H9 (cell line): ENCODE measurements at regions not wholly inside any gene's neighbourhood (a gene's known extent, or its start where the extent isn't known, plus 50 kb on each side); places are given as distances from the start of the nearest gene placed in this dataset.

Experiments
- DNase-seq: peaks from one replicate; pipeline ENCODE4 v3.0.0-alpha.2; 2017
- H2AFZ ChIP-seq: one replicate; pipeline ENCODE4 v1.6.1; 2013; ENCODE audit warnings: mild to moderate bottlenecking, low read length, control low read depth, moderate library complexity
- H2AK5ac ChIP-seq: 2 replicates; pipeline ENCODE4 v1.6.1; 2013; ENCODE audit warnings: low read length, control low read depth, mixed read lengths; ENCODE audit not compliant: insufficient read length
- H2BK120ac ChIP-seq: one replicate; pipeline ENCODE4 v1.6.1; 2013; ENCODE audit warnings: low read depth, mild to moderate bottlenecking, low read length, control low read depth, inconsistent platforms; ENCODE audit not compliant: poor library complexity, severe bottlenecking
- H2BK12ac ChIP-seq: 2 replicates; pipeline ENCODE4 v1.6.1; 2013; ENCODE audit warnings: low read length, control low read depth, mixed read lengths, low read depth; ENCODE audit not compliant: insufficient read length
- H2BK15ac ChIP-seq: 2 replicates; pipeline ENCODE4 v1.6.1; 2013; ENCODE audit warnings: low read depth, low read length, control low read depth
- H2BK20ac ChIP-seq: one replicate; pipeline ENCODE4 v1.6.1; 2013; ENCODE audit warnings: low read depth, mild to moderate bottlenecking, low read length, control low read depth, inconsistent platforms; ENCODE audit not compliant: poor library complexity, severe bottlenecking
- H2BK5ac ChIP-seq: 2 replicates; pipeline ENCODE4 v1.6.1; 2013; ENCODE audit warnings: low read length, control low read depth, mixed read lengths; ENCODE audit not compliant: insufficient read length
- H3K14ac ChIP-seq: 2 replicates; pipeline ENCODE4 v1.6.1; 2013; ENCODE audit warnings: low read length, control low read depth; ENCODE audit not compliant: insufficient read depth
- H3K18ac ChIP-seq: 2 replicates; pipeline ENCODE4 v1.6.1; 2013; ENCODE audit warnings: low read depth, mild to moderate bottlenecking, mixed read lengths, low read length, control low read depth; ENCODE audit not compliant: insufficient read length
- H3K23ac ChIP-seq: 2 replicates; pipeline ENCODE4 v1.6.1; 2013; ENCODE audit warnings: low read length, control low read depth, mixed read lengths, low read depth; ENCODE audit not compliant: insufficient read length
- H3K23me2 ChIP-seq: 2 replicates; pipeline ENCODE4 v1.6.1; 2013; ENCODE audit warnings: low read depth, mild to moderate bottlenecking, mixed read lengths, low read length, control low read depth; ENCODE audit not compliant: insufficient read length, poor library complexity, severe bottlenecking
- H3K27ac ChIP-seq: 2 replicates; pipeline ENCODE4 v1.5.1; 2013; ENCODE audit warnings: low read length, control low read depth, mixed read lengths, low read depth; ENCODE audit not compliant: insufficient read length
- H3K27me3 ChIP-seq: 2 replicates; pipeline ENCODE4 v1.6.1; 2013; ENCODE audit warnings: low read length, control low read depth, inconsistent platforms; ENCODE audit not compliant: insufficient read depth
- H3K4ac ChIP-seq: 2 replicates; pipeline ENCODE4 v1.6.1; 2013; ENCODE audit warnings: low read depth, mild to moderate bottlenecking, control low read depth, inconsistent platforms, low read length, moderate library complexity
- H3K4me1 ChIP-seq: 2 replicates; pipeline ENCODE4 v1.6.1; 2013; ENCODE audit warnings: low read length, control low read depth, inconsistent platforms; ENCODE audit not compliant: insufficient read depth
- H3K4me2 ChIP-seq: 2 replicates; pipeline ENCODE4 v1.6.1; 2013; ENCODE audit warnings: low read length, control low read depth, mixed read lengths; ENCODE audit not compliant: insufficient read length, insufficient read depth
- H3K56ac ChIP-seq: 2 replicates; pipeline ENCODE4 v1.6.1; 2013; ENCODE audit warnings: low read depth, mild to moderate bottlenecking, mixed read lengths, low read length, control low read depth; ENCODE audit not compliant: insufficient read length
- H3K79me1 ChIP-seq: 2 replicates; pipeline ENCODE4 v1.6.1; 2013; ENCODE audit warnings: low read depth, mild to moderate bottlenecking, moderate library complexity, low read length, control low read depth, inconsistent platforms; ENCODE audit not compliant: insufficient read depth, poor library complexity, severe bottlenecking
- H3K79me2 ChIP-seq: 2 replicates; pipeline ENCODE4 v1.6.1; 2013; ENCODE audit warnings: low read length, control low read depth, inconsistent platforms; ENCODE audit not compliant: insufficient read depth
- H3K9ac ChIP-seq: 2 replicates; pipeline ENCODE4 v1.6.1; 2013; ENCODE audit warnings: low read length, control low read depth, mixed read lengths; ENCODE audit not compliant: insufficient read length; ENCODE audit errors: extremely low read depth
- H3K9me3 ChIP-seq: one replicate; pipeline ENCODE4 v1.6.1; 2013; ENCODE audit warnings: low read depth, low read length, inconsistent platforms; ENCODE audit not compliant: control insufficient read depth
- H3T11ph ChIP-seq: one replicate; pipeline ENCODE4 v1.6.1; 2013; ENCODE audit warnings: mild to moderate bottlenecking, low read length, control low read depth, inconsistent platforms
- H4K20me1 ChIP-seq: one replicate; pipeline ENCODE4 v1.6.1; 2013; ENCODE audit not compliant: control insufficient read depth, insufficient read length, insufficient read depth
- H4K5ac ChIP-seq: 2 replicates; pipeline ENCODE4 v1.6.1; 2013; ENCODE audit warnings: low read depth, mild to moderate bottlenecking, mixed read lengths, low read length, control low read depth; ENCODE audit not compliant: insufficient read length
- H4K8ac ChIP-seq: replicated peaks from 2 replicates; pipeline ENCODE4 v1.6.1; 2013; ENCODE audit warnings: low read length, control low read depth, mixed read lengths, low read depth; ENCODE audit not compliant: insufficient read length
- H4K91ac ChIP-seq: 2 replicates; pipeline ENCODE4 v1.6.1; 2013; ENCODE audit warnings: low read depth, mild to moderate bottlenecking, moderate library complexity, mixed read lengths, low read length, control low read depth; ENCODE audit not compliant: insufficient read length
- H3K27ac Mint-ChIP-seq, 3 experiments: 2 replicates in 2 of 3; 3 replicates in 1 of 3; pipeline ENCODE4 v1.8.0; 2020 to 2021; ENCODE audit warnings: mixed read lengths in 3 of 3, mild to moderate bottlenecking in 1 of 3, moderate library complexity in 1 of 3
- H3K27me3 Mint-ChIP-seq: 2 replicates; pipeline ENCODE4 v1.8.0; 2021; ENCODE audit warnings: low read depth, mild to moderate bottlenecking, moderate library complexity, mixed read lengths
- H3K36me3 Mint-ChIP-seq, 3 experiments: 2 replicates in 2 of 3; 3 replicates in 1 of 3; pipeline ENCODE4 v1.8.0; 2020 to 2021; ENCODE audit warnings: low read depth in 3 of 3, mixed read lengths in 3 of 3; ENCODE audit not compliant: insufficient read depth in 1 of 3
- H3K4me1 Mint-ChIP-seq, 2 experiments: 2 replicates each; pipeline ENCODE4 v1.8.0; 2020; ENCODE audit warnings: mixed read lengths in 2 of 2
- H3K4me3 Mint-ChIP-seq, 2 experiments: 2 replicates in 1 of 2; 3 replicates in 1 of 2; pipeline ENCODE4 v1.8.0; 2020 to 2021; ENCODE audit warnings: mild to moderate bottlenecking in 2 of 2, mixed read lengths in 2 of 2, moderate library complexity in 1 of 2
- H3K9me3 Mint-ChIP-seq, 2 experiments: 2 replicates in 1 of 2; 3 replicates in 1 of 2; pipeline ENCODE4 v1.8.0; 2020; ENCODE audit warnings: mild to moderate bottlenecking in 2 of 2, mixed read lengths in 2 of 2, moderate library complexity in 1 of 2
- CTCF ChIP-seq: fragments of 200-600 bp; sonication (generic); conservative IDR thresholded peaks from 3 replicates; pipeline ENCODE4 v1.8.0; 2021; ENCODE audit warnings: antibody characterized with exemption, mild to moderate bottlenecking
- whole genome bisulfite sequencing: extraction: QIAGEN DNeasy Blood & Tissue Kit; methylation state at CpG from one replicate; pipeline ENCODE4 v1.1.7; 2013; ENCODE audit warnings: missing lambda C conversion rate, low lambda C conversion rate, mixed read lengths; ENCODE audit not compliant: insufficient read length; ENCODE audit errors: extremely low coverage; 5-methylcytosine and 5-hydroxymethylcytosine counted together

GRCh38 chr6:81384921-81385320 lies 367.6 kb downstream of the TENT5A start:
- Histone ChIP-seq H2BK15ac (no peak overlapping the region), H3T11ph (no peak overlapping the region), H2AFZ (no peak overlapping the region), H2AK5ac (no peak overlapping the region), H4K20me1 (no peaks in the 10 kb centered on the region), H2BK5ac (no peak overlapping the region), H3K79me2 (no peaks in the 10 kb centered on the region), H3K79me1 (no peaks in the 10 kb centered on the region), H3K23ac (no peak overlapping the region), H3K27me3 (no peaks in the 10 kb centered on the region), H4K5ac (no peak overlapping the region), H3K27ac (no peak overlapping the region), H2BK120ac (no peak overlapping the region), H3K56ac (no peak overlapping the region), H3K4me2 (no peak overlapping the region), H3K4ac (no peak overlapping the region), H2BK20ac (no peak overlapping the region), H4K8ac (no peak overlapping the region), H3K14ac (no peak overlapping the region), H4K91ac (no peak overlapping the region), H3K9ac (no peak overlapping the region), H3K23me2 (no peaks in the 10 kb centered on the region), H3K18ac (no peak overlapping the region), H3K4me1 (no peaks in the 10 kb centered on the region), H2BK12ac (no peak overlapping the region), H3K9me3 (no peaks in the 10 kb centered on the region)
- Mint-ChIP-seq H3K27me3 (no peaks in the 10 kb centered on the region), H3K9me3 (peaks cover 0 to 3% of the 10 kb centered on the region in 2 experiments; a peak in 1 of 5 replicates), H3K4me3 (no peak overlapping the region), H3K36me3 (no peaks in the 10 kb centered on the region), H3K4me1 (no peaks in the 10 kb centered on the region), H3K27ac (no peak overlapping the region)
- TF ChIP-seq CTCF = no peak
- no CpG with 5 or more reads among the region's 2 CpGs for WGBS
- DNase-seq = no peak
